ENCODE measurements at regions not wholly inside any gene's neighbourhood (a gene's known extent, or its start where the extent isn't known, plus 50 kb on each side); places are given as distances from the start of the nearest gene placed in this dataset.

GRCh38 chr12:107310621-107311020 lies 217.3 kb upstream of the CRY1 start (continued):
- no peak for TF ChIP-seq NCOA1 (IDR thresholded peaks at IDR 0.05; ENCODE audit: low read depth)
- TF ChIP-seq C11orf30 (IDR thresholded peaks at IDR 0.05; ENCODE audit: low read depth) = no peak
- TF ChIP-seq MEF2A (IDR thresholded peaks at IDR 0.05; ENCODE audit: control insufficient read depth, low read depth, low read length) = no peak
- no peak for TF ChIP-seq ZNF780A (CRISPR knock-in tag; IDR thresholded peaks at IDR 0.05)
- TF ChIP-seq GTF2F1 (IDR thresholded peaks at IDR 0.05; ENCODE audit: low read depth, low read length) = no peak
- TF ChIP-seq MAFF (IDR thresholded peaks at IDR 0.05; ENCODE audit: low read length) = no peak

DNA sequence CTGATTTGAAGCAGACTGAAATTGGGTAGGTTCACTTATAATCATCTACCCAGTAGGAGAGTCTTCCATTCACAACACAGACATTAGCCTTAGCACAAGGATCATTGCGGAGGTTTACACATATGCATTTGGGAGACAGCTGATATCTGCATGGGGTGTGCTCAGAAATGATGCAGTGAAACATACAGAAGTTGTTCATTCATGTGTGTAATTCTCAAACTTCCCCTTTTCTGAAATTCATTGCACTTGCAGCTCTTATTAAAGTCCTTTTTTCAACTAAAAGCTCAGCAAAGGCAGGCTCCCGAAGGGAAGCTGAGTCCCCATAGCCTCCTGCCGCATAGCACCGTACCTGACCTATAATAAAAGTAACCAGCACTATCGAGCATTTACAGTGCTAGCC lies 218.3 kb upstream of the CRY1 start:
- no peaks in the 10 kb centered on the region for H3K9me3 ChIP-seq (replicated peaks; ENCODE audit: control insufficient read depth, insufficient read depth, low read depth, low read length)
- no peaks in the 10 kb centered on the region for H3K9me1 ChIP-seq (ENCODE audit: control insufficient read depth, insufficient read depth, low read length)
- CTCF ChIA-PET (ENCODE audit: low intra/inter-chr PET ratio) = no interaction called here
- in situ Hi-C loops (cut with MboI) = no loop called here
- no peak overlapping the region for H3K27ac ChIP-seq (ENCODE audit: extremely low read depth, low read depth, low read length)
- H3K79me2 ChIP-seq (ENCODE audit: control insufficient read depth, insufficient read depth, low read length) = no peaks in the 10 kb centered on the region
- FAIRE-seq (no peak), DNase-seq (ENCODE audit: extremely low read depth in 1 of 4, low spot score in 3 of 4) (no peak), ATAC-seq (no peak)
- H3K9ac ChIP-seq (ENCODE audit: insufficient read depth in 1 of 2, low read depth in 2 of 2, low read length in 2 of 2) = no peak overlapping the region
- no TSS peak for BruUV-seq (replicated peaks)
- POLR2A ChIA-PET = interaction anchor here (0.9 to 1.0 kb wide), 2 partner anchors 11 to 238 kb away, joined by 3 read pairs; no protein-coding TSS in a partner anchor
- WGBS (ENCODE audit: insufficient coverage, low coverage, missing lambda C conversion rate) = 3% methylated on average over 5 of the region's 5 CpGs
- H4K20me1 ChIP-seq (replicated peaks; ENCODE audit: control insufficient read depth, insufficient read depth, low read length) = no peaks in the 10 kb centered on the region
- no peaks in the 10 kb centered on the region for H3K4me1 ChIP-seq (replicated peaks in 1 of 2; ENCODE audit: control insufficient read depth in 2 of 2, insufficient read depth in 2 of 2, low read length in 2 of 2)
- no peak overlapping the region for H2AFZ ChIP-seq (ENCODE audit: low read depth, low read length)
- no peak overlapping the region for H3K4me2 ChIP-seq (ENCODE audit: insufficient read depth, low read length)
- H3K36me3 ChIP-seq (ENCODE audit: control insufficient read depth, insufficient read depth, low read length) = no peaks in the 10 kb centered on the region
- H3K4me3 ChIP-seq = no peak overlapping the region
- H3K27me3 ChIP-seq (ENCODE audit: control insufficient read depth in 2 of 2, insufficient read depth in 2 of 2, low read length in 2 of 2) = peaks cover 8 to 21% of the 10 kb centered on the region in 2 experiments; a peak in 3 of 5 replicates
- intact Hi-C loops (cut with micrococcal nuclease) = loop anchor here (10.0 kb wide), 1 partner anchor 177 kb away; no protein-coding TSS in a partner anchor
- TF ChIP-seq, protein P1, sequence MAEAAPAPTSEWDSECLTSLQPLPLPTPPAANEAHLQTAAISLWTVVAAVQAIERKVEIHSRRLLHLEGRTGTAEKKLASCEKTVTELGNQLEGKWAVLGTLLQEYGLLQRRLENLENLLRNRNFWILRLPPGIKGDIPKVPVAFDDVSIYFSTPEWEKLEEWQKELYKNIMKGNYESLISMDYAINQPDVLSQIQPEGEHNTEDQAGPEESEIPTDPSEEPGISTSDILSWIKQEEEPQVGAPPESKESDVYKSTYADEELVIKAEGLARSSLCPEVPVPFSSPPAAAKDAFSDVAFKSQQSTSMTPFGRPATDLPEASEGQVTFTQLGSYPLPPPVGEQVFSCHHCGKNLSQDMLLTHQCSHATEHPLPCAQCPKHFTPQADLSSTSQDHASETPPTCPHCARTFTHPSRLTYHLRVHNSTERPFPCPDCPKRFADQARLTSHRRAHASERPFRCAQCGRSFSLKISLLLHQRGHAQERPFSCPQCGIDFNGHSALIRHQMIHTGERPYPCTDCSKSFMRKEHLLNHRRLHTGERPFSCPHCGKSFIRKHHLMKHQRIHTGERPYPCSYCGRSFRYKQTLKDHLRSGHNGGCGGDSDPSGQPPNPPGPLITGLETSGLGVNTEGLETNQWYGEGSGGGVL (CRISPR knock-in tag; IDR thresholded peaks at IDR 0.05) = no peak
- TF ChIP-seq ZHX1 (conservative IDR thresholded peaks at IDR 0.05; ENCODE audit: low read length) (no peak), RREB1 (CRISPR knock-in tag; IDR thresholded peaks at IDR 0.05) (no peak), MED1 (CRISPR knock-in tag; IDR thresholded peaks at IDR 0.05; ENCODE audit: borderline replicate concordance) (no peak)
